ENCODE measurements at regions not wholly inside any gene's neighbourhood (a gene's known extent, or its start where the extent isn't known, plus 50 kb on each side); places are given as distances from the start of the nearest gene placed in this dataset.

DNA sequence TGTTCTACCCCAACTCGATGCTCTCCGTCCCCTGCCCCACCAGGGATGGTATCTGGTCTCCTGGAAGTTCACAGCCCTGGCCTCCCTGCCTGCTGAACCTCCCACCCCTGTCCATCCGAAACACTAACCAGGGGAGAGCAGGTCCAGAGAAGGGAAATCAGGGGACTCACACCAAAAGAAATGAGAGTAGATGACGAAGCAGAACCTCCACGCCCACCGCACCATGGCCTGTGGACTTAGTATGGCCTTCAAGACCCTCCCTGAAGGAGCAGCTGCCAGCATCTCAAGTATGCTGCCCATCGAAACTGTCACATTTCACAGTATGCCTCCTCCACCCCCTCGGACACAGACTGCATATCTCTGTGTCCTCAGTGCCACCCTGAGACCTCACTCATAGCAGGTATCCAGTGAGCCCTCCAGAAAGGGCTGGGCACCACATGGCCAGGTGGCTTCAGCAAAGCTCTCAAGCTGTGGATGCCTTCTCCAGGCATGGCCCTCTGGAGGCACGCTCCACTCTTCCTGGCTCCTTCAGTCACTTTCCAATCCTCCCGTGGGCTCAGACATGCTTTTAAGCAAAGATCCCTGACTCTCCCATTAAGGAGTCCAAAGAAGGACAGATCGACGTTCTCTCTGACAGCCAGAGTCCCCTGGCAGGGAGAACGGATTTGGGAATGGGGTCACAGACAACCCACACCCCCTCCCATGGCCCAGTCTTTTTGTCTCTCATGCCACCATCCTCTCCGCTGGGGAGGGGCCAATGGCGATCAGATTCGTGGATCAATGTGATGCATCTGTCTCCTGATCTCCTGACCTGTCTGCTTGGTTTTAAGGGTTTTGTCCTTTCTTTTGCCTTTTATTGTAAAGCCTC lies 158.4 kb downstream of the ANKRD60 start:
- no peak overlapping the region for H3T11ph ChIP-seq (ENCODE audit: low read length)
- WGBS (ENCODE audit: extremely low coverage, insufficient read length, low lambda C conversion rate), result no CpG with 5 or more reads among the region's 16 CpGs
- no peak overlapping the region for H3K4me2 ChIP-seq (ENCODE audit: insufficient read depth, insufficient read length, low read length)
- H3K27ac ChIP-seq (ENCODE audit: insufficient read length, low read depth, low read length), result no peak overlapping the region
- no peak overlapping the region for H2BK5ac ChIP-seq (ENCODE audit: insufficient read length, low read length)
- H3K27me3 ChIP-seq (ENCODE audit: insufficient read depth, low read length), result no peaks in the 10 kb centered on the region
- H4K20me1 ChIP-seq (ENCODE audit: control insufficient read depth, insufficient read depth, insufficient read length), result no peaks in the 10 kb centered on the region
- H3K56ac ChIP-seq (ENCODE audit: insufficient read length, low read depth, low read length), result no peak overlapping the region
- no peak overlapping the region for H2BK20ac ChIP-seq (ENCODE audit: low read depth, low read length, poor library complexity, severe bottlenecking)
- Mint-ChIP-seq H3K4me3 (no peak overlapping the region), H3K27ac (no peak overlapping the region), H3K27me3 (ENCODE audit: low read depth) (peaks cover 22% of the 10 kb centered on the region), H3K9me3 (no peaks in the 10 kb centered on the region), H3K36me3 (ENCODE audit: insufficient read depth in 1 of 3, low read depth in 3 of 3) (no peaks in the 10 kb centered on the region; a peak in 1 of 7 replicates), H3K4me1 (peaks cover 6 to 9% of the 10 kb centered on the region in 2 experiments)
- H4K8ac ChIP-seq (replicated peaks; ENCODE audit: insufficient read length, low read depth, low read length), result no peak overlapping the region
- DNase-seq, result no peak
- no peak overlapping the region for H4K91ac ChIP-seq (ENCODE audit: insufficient read length, low read depth, low read length)
- H3K4me1 ChIP-seq (ENCODE audit: insufficient read depth, low read length), result no peaks in the 10 kb centered on the region; the same call in 1 of the 2 replicates
- H3K79me2 ChIP-seq (ENCODE audit: insufficient read depth, low read length), result no peaks in the 10 kb centered on the region
- TF ChIP-seq, protein P1, sequence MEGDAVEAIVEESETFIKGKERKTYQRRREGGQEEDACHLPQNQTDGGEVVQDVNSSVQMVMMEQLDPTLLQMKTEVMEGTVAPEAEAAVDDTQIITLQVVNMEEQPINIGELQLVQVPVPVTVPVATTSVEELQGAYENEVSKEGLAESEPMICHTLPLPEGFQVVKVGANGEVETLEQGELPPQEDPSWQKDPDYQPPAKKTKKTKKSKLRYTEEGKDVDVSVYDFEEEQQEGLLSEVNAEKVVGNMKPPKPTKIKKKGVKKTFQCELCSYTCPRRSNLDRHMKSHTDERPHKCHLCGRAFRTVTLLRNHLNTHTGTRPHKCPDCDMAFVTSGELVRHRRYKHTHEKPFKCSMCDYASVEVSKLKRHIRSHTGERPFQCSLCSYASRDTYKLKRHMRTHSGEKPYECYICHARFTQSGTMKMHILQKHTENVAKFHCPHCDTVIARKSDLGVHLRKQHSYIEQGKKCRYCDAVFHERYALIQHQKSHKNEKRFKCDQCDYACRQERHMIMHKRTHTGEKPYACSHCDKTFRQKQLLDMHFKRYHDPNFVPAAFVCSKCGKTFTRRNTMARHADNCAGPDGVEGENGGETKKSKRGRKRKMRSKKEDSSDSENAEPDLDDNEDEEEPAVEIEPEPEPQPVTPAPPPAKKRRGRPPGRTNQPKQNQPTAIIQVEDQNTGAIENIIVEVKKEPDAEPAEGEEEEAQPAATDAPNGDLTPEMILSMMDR (conservative IDR thresholded peaks at IDR 0.05), result no peak
- no peaks in the 10 kb centered on the region for H3K23me2 ChIP-seq (ENCODE audit: insufficient read length, low read depth, low read length, poor library complexity, severe bottlenecking)
- H2AK5ac ChIP-seq (ENCODE audit: insufficient read length, low read length), result no peak overlapping the region
- no peak overlapping the region for H2BK120ac ChIP-seq (ENCODE audit: low read depth, low read length, poor library complexity, severe bottlenecking)
- H3K18ac ChIP-seq (ENCODE audit: insufficient read length, low read depth, low read length), result no peak overlapping the region
- no peak overlapping the region for H3K14ac ChIP-seq (ENCODE audit: insufficient read depth, low read length)
- no peak overlapping the region for H2BK15ac ChIP-seq (ENCODE audit: low read depth, low read length)
- no peak overlapping the region for H3K4ac ChIP-seq (ENCODE audit: low read depth, low read length)
- H3K79me1 ChIP-seq (ENCODE audit: insufficient read depth, low read depth, low read length, poor library complexity, severe bottlenecking), result no peaks in the 10 kb centered on the region
- no peak overlapping the region for H3K23ac ChIP-seq (ENCODE audit: insufficient read length, low read depth, low read length)
- no peaks in the 10 kb centered on the region for H3K9me3 ChIP-seq (ENCODE audit: control insufficient read depth, low read depth, low read length)
- no peak overlapping the region for H3K9ac ChIP-seq (ENCODE audit: extremely low read depth, insufficient read length, low read length)
- H2BK12ac ChIP-seq (ENCODE audit: insufficient read length, low read depth, low read length), result no peak overlapping the region
- no peak overlapping the region for H4K5ac ChIP-seq (ENCODE audit: insufficient read length, low read depth, low read length)
- no peak overlapping the region for H2AFZ ChIP-seq (ENCODE audit: low read length)
